Karpas-422 (cell line): ENCODE measurements at regions not wholly inside any gene's neighbourhood (a gene's known extent, or its start where the extent isn't known, plus 50 kb on each side); places are given as distances from the start of the nearest gene placed in this dataset.

Experiments used
- DNase-seq: peaks from one replicate; pipeline ENCODE4 v3.0.0-alpha.2; 2015
- H2AFZ ChIP-seq: fragments of 200-600 bp; sonication (generic); 2 replicates; pipeline ENCODE4 v1.6.1; 2014; ENCODE audit warnings: antibody characterized with exemption, low read length, mixed read lengths
- H3K27ac ChIP-seq: fragments of 200-600 bp; sonication (generic); 2 replicates; pipeline ENCODE4 v1.5.1; 2014; ENCODE audit warnings: mild to moderate bottlenecking, low read length, moderate library complexity
- H3K27me3 ChIP-seq: fragments of 200-600 bp; sonication (generic); 2 replicates; pipeline ENCODE4 v1.6.1; 2014; ENCODE audit warnings: low read length, mixed read lengths
- H3K36me3 ChIP-seq: fragments of 200-600 bp; sonication (generic); 2 replicates; pipeline ENCODE4 v1.6.1; 2014; ENCODE audit warnings: low read length, mixed read lengths; ENCODE audit not compliant: insufficient read depth
- H3K4me1 ChIP-seq: fragments of 200-600 bp; sonication (generic); 2 replicates; pipeline ENCODE4 v1.6.1; 2014; ENCODE audit warnings: mild to moderate bottlenecking, low read length, mixed read lengths
- H3K4me2 ChIP-seq: fragments of 200-600 bp; sonication (generic); 2 replicates; pipeline ENCODE4 v1.6.1; 2014; ENCODE audit warnings: low read length, low read depth, mild to moderate bottlenecking; ENCODE audit not compliant: poor library complexity, severe bottlenecking
- H3K4me3 ChIP-seq: fragments of 200-600 bp; sonication (generic); 2 replicates; pipeline ENCODE4 v1.5.1; 2014; ENCODE audit warnings: mild to moderate bottlenecking, antibody characterized with exemption, low read length, mixed read lengths
- H3K79me2 ChIP-seq: fragments of 200-600 bp; sonication (generic); 2 replicates; pipeline ENCODE4 v1.6.1; 2014; ENCODE audit warnings: mild to moderate bottlenecking, low read length, mixed read lengths
- H3K9ac ChIP-seq: fragments of 200-600 bp; sonication (generic); 2 replicates; pipeline ENCODE4 v1.6.0; 2014; ENCODE audit warnings: low read length
- H3K9me2 ChIP-seq: fragments of 200-600 bp; sonication (generic), shearing (Covaris generic); replicated peaks from 2 replicates; pipeline ENCODE4 v1.6.0; 2014; ENCODE audit warnings: mild to moderate bottlenecking, low read length, moderate library complexity; ENCODE audit not compliant: insufficient read depth
- H3K9me3 ChIP-seq: fragments of 300-700, 200-600 bp; sonication (generic); 2 replicates; pipeline ENCODE4 v1.6.1; 2014; ENCODE audit warnings: low read length, mixed read lengths
- H4K20me1 ChIP-seq: fragments of 200-600 bp; sonication (generic); 2 replicates; pipeline ENCODE4 v1.6.1; 2014; ENCODE audit warnings: mild to moderate bottlenecking, antibody characterized with exemption, low read length, low read depth; ENCODE audit not compliant: insufficient read depth

GRCh38 chr2:58494071-58494501 is 253.0 kb upstream of the FANCL start:
- Histone ChIP-seq H3K79me2 (no peaks in the 10 kb centered on the region), H2AFZ (no peak overlapping the region), H3K9ac (no peak overlapping the region), H3K4me1 (no peaks in the 10 kb centered on the region), H3K9me3 (no peaks in the 10 kb centered on the region), H3K4me2 (no peak overlapping the region), H3K4me3 (no peak overlapping the region), H3K9me2 (no peaks in the 10 kb centered on the region), H3K27me3 (no peaks in the 10 kb centered on the region), H4K20me1 (no peaks in the 10 kb centered on the region), H3K36me3 (no peaks in the 10 kb centered on the region), H3K27ac (no peak overlapping the region)
- no peak for DNase-seq

- Histone ChIP-seq H3K9me2 (no peaks in the 10 kb centered on the region), H3K9ac (no peak overlapping the region), H3K4me2 (no peak overlapping the region), H3K4me1 (no peaks in the 10 kb centered on the region), H3K27ac (no peak overlapping the region), H3K4me3 (no peak overlapping the region), H3K36me3 (no peaks in the 10 kb centered on the region), H3K27me3 (no peaks in the 10 kb centered on the region), H4K20me1 (no peaks in the 10 kb centered on the region), H2AFZ (no peak overlapping the region), H3K79me2 (no peaks in the 10 kb centered on the region), H3K9me3 (no peaks in the 10 kb centered on the region)
- DNase-seq, result no peak
Observed at GRCh38 chr2:58484629-58485028, 243.5 kb upstream of the FANCL start.

GRCh38 chr2:58484221-58484620 is 243.1 kb upstream of the FANCL start:
- H3K4me2 ChIP-seq, result no peak overlapping the region
- no peaks in the 10 kb centered on the region for H3K9me3 ChIP-seq
- no peak for DNase-seq
- no peak overlapping the region for H2AFZ ChIP-seq
- no peak overlapping the region for H3K4me3 ChIP-seq
- no peaks in the 10 kb centered on the region for H3K27me3 ChIP-seq
- no peaks in the 10 kb centered on the region for H4K20me1 ChIP-seq
- H3K27ac ChIP-seq, result no peak overlapping the region
- no peaks in the 10 kb centered on the region for H3K4me1 ChIP-seq
- no peaks in the 10 kb centered on the region for H3K36me3 ChIP-seq
- no peaks in the 10 kb centered on the region for H3K79me2 ChIP-seq
- H3K9ac ChIP-seq, result no peak overlapping the region
- H3K9me2 ChIP-seq, result no peaks in the 10 kb centered on the region

- H3K27me3 ChIP-seq, result no peaks in the 10 kb centered on the region
- no peak overlapping the region for H3K4me3 ChIP-seq
- H4K20me1 ChIP-seq, result no peaks in the 10 kb centered on the region
- no peak overlapping the region for H3K27ac ChIP-seq
- no peaks in the 10 kb centered on the region for H3K9me3 ChIP-seq
- no peaks in the 10 kb centered on the region for H3K36me3 ChIP-seq
- H3K79me2 ChIP-seq, result no peaks in the 10 kb centered on the region
- H3K9me2 ChIP-seq, result no peaks in the 10 kb centered on the region
- H3K4me1 ChIP-seq, result no peaks in the 10 kb centered on the region
- no peak for DNase-seq
- H3K4me2 ChIP-seq, result no peak overlapping the region
- no peak overlapping the region for H3K9ac ChIP-seq
- no peak overlapping the region for H2AFZ ChIP-seq
Observed at GRCh38 chr2:58483307-58483706, 242.2 kb upstream of the FANCL start.

- Histone ChIP-seq H3K9ac (no peak overlapping the region), H3K9me3 (no peaks in the 10 kb centered on the region), H3K4me1 (no peaks in the 10 kb centered on the region), H3K4me3 (no peak overlapping the region), H3K36me3 (no peaks in the 10 kb centered on the region), H4K20me1 (no peaks in the 10 kb centered on the region), H3K79me2 (no peaks in the 10 kb centered on the region), H3K27me3 (no peaks in the 10 kb centered on the region), H2AFZ (no peak overlapping the region), H3K9me2 (no peaks in the 10 kb centered on the region), H3K27ac (no peak overlapping the region), H3K4me2 (no peak overlapping the region)
- no peak for DNase-seq
Observed at GRCh38 chr2:58481670-58482069, 240.5 kb upstream of the FANCL start.

- no peak for DNase-seq
- H4K20me1 ChIP-seq, result no peaks in the 10 kb centered on the region
- H3K27me3 ChIP-seq, result no peaks in the 10 kb centered on the region
- H3K79me2 ChIP-seq, result no peaks in the 10 kb centered on the region
- H3K9me3 ChIP-seq, result no peaks in the 10 kb centered on the region
- no peak overlapping the region for H2AFZ ChIP-seq
- no peak overlapping the region for H3K4me2 ChIP-seq
- H3K4me1 ChIP-seq, result no peaks in the 10 kb centered on the region
- no peaks in the 10 kb centered on the region for H3K9me2 ChIP-seq
- H3K27ac ChIP-seq, result no peak overlapping the region
- H3K9ac ChIP-seq, result no peak overlapping the region
- no peak overlapping the region for H3K4me3 ChIP-seq
- H3K36me3 ChIP-seq, result no peaks in the 10 kb centered on the region
Observed at GRCh38 chr2:58480141-58480540, 239.0 kb upstream of the FANCL start.

GRCh38 chr2:58479535-58480140 is 238.5 kb upstream of the FANCL start:
- no peaks in the 10 kb centered on the region for H4K20me1 ChIP-seq
- H3K9ac ChIP-seq, result no peak overlapping the region
- H3K36me3 ChIP-seq, result no peaks in the 10 kb centered on the region
- no peak for DNase-seq
- no peaks in the 10 kb centered on the region for H3K27me3 ChIP-seq
- H3K9me2 ChIP-seq, result no peaks in the 10 kb centered on the region
- H3K4me1 ChIP-seq, result no peaks in the 10 kb centered on the region
- no peaks in the 10 kb centered on the region for H3K9me3 ChIP-seq
- no peak overlapping the region for H2AFZ ChIP-seq
- no peak overlapping the region for H3K27ac ChIP-seq
- no peak overlapping the region for H3K4me3 ChIP-seq
- no peaks in the 10 kb centered on the region for H3K79me2 ChIP-seq
- no peak overlapping the region for H3K4me2 ChIP-seq

GRCh38 chr2:58476556-58476955 is 235.4 kb upstream of the FANCL start:
- no peak overlapping the region for H3K27ac ChIP-seq
- H3K4me1 ChIP-seq, result no peaks in the 10 kb centered on the region
- H3K9me2 ChIP-seq, result no peaks in the 10 kb centered on the region
- no peak for DNase-seq
- no peak overlapping the region for H2AFZ ChIP-seq
- no peaks in the 10 kb centered on the region for H4K20me1 ChIP-seq
- no peaks in the 10 kb centered on the region for H3K79me2 ChIP-seq
- no peaks in the 10 kb centered on the region for H3K36me3 ChIP-seq
- no peak overlapping the region for H3K4me3 ChIP-seq
- H3K4me2 ChIP-seq, result no peak overlapping the region
- H3K27me3 ChIP-seq, result no peaks in the 10 kb centered on the region
- no peaks in the 10 kb centered on the region for H3K9me3 ChIP-seq
- H3K9ac ChIP-seq, result no peak overlapping the region

GRCh38 chr2:58475756-58476155 is 234.6 kb upstream of the FANCL start:
- no peaks in the 10 kb centered on the region for H3K4me1 ChIP-seq
- no peak overlapping the region for H3K4me2 ChIP-seq
- H3K9me3 ChIP-seq, result no peaks in the 10 kb centered on the region
- H3K9me2 ChIP-seq, result no peaks in the 10 kb centered on the region
- no peak for DNase-seq
- no peak overlapping the region for H3K27ac ChIP-seq
- no peak overlapping the region for H3K9ac ChIP-seq
- H2AFZ ChIP-seq, result no peak overlapping the region
- H3K27me3 ChIP-seq, result no peaks in the 10 kb centered on the region
- no peaks in the 10 kb centered on the region for H3K36me3 ChIP-seq
- no peaks in the 10 kb centered on the region for H3K79me2 ChIP-seq
- no peaks in the 10 kb centered on the region for H4K20me1 ChIP-seq
- H3K4me3 ChIP-seq, result no peak overlapping the region
